ENCODE measurements at regions not wholly inside any gene's neighbourhood (a gene's known extent, or its start where the extent isn't known, plus 50 kb on each side); places are given as distances from the start of the nearest gene placed in this dataset.

GRCh38 chr2:156797832-156798231 lies 361.7 kb downstream of the GPD2 start:
- CTCF ChIA-PET, result no interaction called here
- Histone ChIP-seq H3K9me3 (no peaks in the 10 kb centered on the region), H3K27me3 (replicated peaks; ENCODE audit: control insufficient read depth, insufficient read depth, low read length) (no peaks in the 10 kb centered on the region), H3K36me3 (ENCODE audit: control insufficient read depth, insufficient read depth, low read length) (no peaks in the 10 kb centered on the region), H3K4me1 (no peaks in the 10 kb centered on the region), H3K4me3 (ENCODE audit: low read depth, low read length) (no peak overlapping the region)
- H3K4me1 Mint-ChIP-seq (ENCODE audit: low read depth, unreplicated experiment), result no peaks in the 10 kb centered on the region
- no peaks in the 10 kb centered on the region for H3K9me3 Mint-ChIP-seq (ENCODE audit: unreplicated experiment)
- intact Hi-C loops (cut with micrococcal nuclease; ENCODE audit: unreplicated experiment), result no loop called here
- H3K27me3 Mint-ChIP-seq (ENCODE audit: insufficient read depth, unreplicated experiment), result no peaks in the 10 kb centered on the region
- BruUV-seq (replicated peaks), result no TSS peak
- no peak for TF ChIP-seq CTCF (IDR thresholded peaks at IDR 0.05; ENCODE audit: insufficient read depth in 1 of 2, low read depth in 1 of 2, low read length in 1 of 2, severe bottlenecking in 1 of 2, unreplicated experiment in 1 of 2)
- no peak overlapping the region for H3K27ac Mint-ChIP-seq (ENCODE audit: unreplicated experiment)
- POLR2A ChIA-PET, result no interaction called here
- no peak for DNase-seq
- no peak overlapping the region for H3K4me3 Mint-ChIP-seq (ENCODE audit: unreplicated experiment)
- H3K36me3 Mint-ChIP-seq (ENCODE audit: insufficient read depth, unreplicated experiment), result no peaks in the 10 kb centered on the region

- no peaks in the 10 kb centered on the region for H3K9me3 ChIP-seq
- no peaks in the 10 kb centered on the region for H3K27me3 Mint-ChIP-seq (ENCODE audit: insufficient read depth, unreplicated experiment)
- no peak for DNase-seq
- H3K4me3 Mint-ChIP-seq (ENCODE audit: unreplicated experiment), result no peak overlapping the region
- intact Hi-C loops (cut with micrococcal nuclease; ENCODE audit: unreplicated experiment), result no loop called here
- H3K36me3 ChIP-seq (ENCODE audit: control insufficient read depth, insufficient read depth, low read length), result no peaks in the 10 kb centered on the region
- no peak overlapping the region for H3K27ac Mint-ChIP-seq (ENCODE audit: unreplicated experiment)
- H3K4me3 ChIP-seq (ENCODE audit: low read depth, low read length), result no peak overlapping the region
- ChIA-PET POLR2A (no interaction called here), CTCF (no interaction called here)
- H3K4me1 Mint-ChIP-seq (ENCODE audit: low read depth, unreplicated experiment), result no peaks in the 10 kb centered on the region
- no peaks in the 10 kb centered on the region for H3K9me3 Mint-ChIP-seq (ENCODE audit: unreplicated experiment)
- H3K36me3 Mint-ChIP-seq (ENCODE audit: insufficient read depth, unreplicated experiment), result no peaks in the 10 kb centered on the region
- H3K4me1 ChIP-seq, result no peaks in the 10 kb centered on the region
- no peak for TF ChIP-seq CTCF (IDR thresholded peaks at IDR 0.05; ENCODE audit: insufficient read depth in 1 of 2, low read depth in 1 of 2, low read length in 1 of 2, severe bottlenecking in 1 of 2, unreplicated experiment in 1 of 2)
- BruUV-seq (replicated peaks), result no TSS peak
- no peaks in the 10 kb centered on the region for H3K27me3 ChIP-seq (replicated peaks; ENCODE audit: control insufficient read depth, insufficient read depth, low read length)
Measured at GRCh38 chr2:156800065-156800653, 364.0 kb downstream of the GPD2 start.

- no peaks in the 10 kb centered on the region for H3K27me3 ChIP-seq (replicated peaks; ENCODE audit: control insufficient read depth, insufficient read depth, low read length)
- no peaks in the 10 kb centered on the region for H3K9me3 Mint-ChIP-seq (ENCODE audit: unreplicated experiment)
- H3K4me3 Mint-ChIP-seq (ENCODE audit: unreplicated experiment), result no peak overlapping the region
- no peaks in the 10 kb centered on the region for H3K4me1 ChIP-seq
- no peaks in the 10 kb centered on the region for H3K36me3 Mint-ChIP-seq (ENCODE audit: insufficient read depth, unreplicated experiment)
- intact Hi-C loops (cut with micrococcal nuclease; ENCODE audit: unreplicated experiment), result no loop called here
- H3K9me3 ChIP-seq, result no peaks in the 10 kb centered on the region
- ChIA-PET POLR2A (no interaction called here), CTCF (no interaction called here)
- no peak overlapping the region for H3K4me3 ChIP-seq (ENCODE audit: low read depth, low read length)
- H3K27me3 Mint-ChIP-seq (ENCODE audit: insufficient read depth, unreplicated experiment), result no peaks in the 10 kb centered on the region
- H3K27ac Mint-ChIP-seq (ENCODE audit: unreplicated experiment), result no peak overlapping the region
- no peaks in the 10 kb centered on the region for H3K36me3 ChIP-seq (ENCODE audit: control insufficient read depth, insufficient read depth, low read length)
- TF ChIP-seq CTCF (IDR thresholded peaks at IDR 0.05; ENCODE audit: insufficient read depth in 1 of 2, low read depth in 1 of 2, low read length in 1 of 2, severe bottlenecking in 1 of 2, unreplicated experiment in 1 of 2), result no peak
- DNase-seq, result no peak
- no peaks in the 10 kb centered on the region for H3K4me1 Mint-ChIP-seq (ENCODE audit: low read depth, unreplicated experiment)
- no TSS peak for BruUV-seq (replicated peaks)
Measured at GRCh38 chr2:156800781-156801361, 364.7 kb downstream of the GPD2 start.

Data from Caco-2 (cell line).